Astrocyte of the spinal cord (primary cell): ENCODE measurements at regions not wholly inside any gene's neighbourhood (a gene's known extent, or its start where the extent isn't known, plus 50 kb on each side); places are given as distances from the start of the nearest gene placed in this dataset.

ENCODE experiments used
- DNase-seq: peaks from one replicate; pipeline ENCODE4 v3.0.0; 2011; ENCODE audit warnings: low read depth, low spot score
- H3K4me3 ChIP-seq: 2 replicates; pipeline ENCODE4 v1.5.1; 2011; ENCODE audit warnings: low read depth, mild to moderate bottlenecking, low read length, moderate library complexity
- in situ Hi-C: cut with HindIII; loops from 2 replicates; pipeline ENCODE4 v1.10.0; 2017; ENCODE audit warnings: low sequenced_read_pairs
- TF ChIP-seq, protein P1 (sequence below): IDR thresholded peaks from 2 replicates; pipeline ENCODE4 v1.5.1; 2012; ENCODE audit warnings: low read depth, mild to moderate bottlenecking, low read length, inconsistent platforms

DNA sequence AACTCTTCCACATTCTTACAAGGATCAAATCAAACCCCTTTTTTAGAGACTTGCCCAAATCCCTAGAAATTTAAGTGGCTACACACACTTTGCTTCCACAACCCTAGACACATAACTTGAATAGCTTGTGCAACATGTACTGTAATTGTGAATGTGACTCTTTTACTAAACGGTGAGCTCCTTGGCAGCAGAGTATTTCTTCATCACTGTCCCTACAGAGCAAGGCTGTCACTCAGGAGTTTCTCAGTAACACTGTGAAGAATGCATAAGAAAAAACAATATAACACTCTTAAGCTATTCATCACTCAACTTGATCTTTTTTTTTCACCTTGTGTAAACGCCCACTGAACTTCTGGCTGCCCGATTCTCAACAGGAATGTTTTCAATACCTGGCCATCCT lies 53.8 kb upstream of the ADAMTS18 start:
- TF ChIP-seq, protein P1, sequence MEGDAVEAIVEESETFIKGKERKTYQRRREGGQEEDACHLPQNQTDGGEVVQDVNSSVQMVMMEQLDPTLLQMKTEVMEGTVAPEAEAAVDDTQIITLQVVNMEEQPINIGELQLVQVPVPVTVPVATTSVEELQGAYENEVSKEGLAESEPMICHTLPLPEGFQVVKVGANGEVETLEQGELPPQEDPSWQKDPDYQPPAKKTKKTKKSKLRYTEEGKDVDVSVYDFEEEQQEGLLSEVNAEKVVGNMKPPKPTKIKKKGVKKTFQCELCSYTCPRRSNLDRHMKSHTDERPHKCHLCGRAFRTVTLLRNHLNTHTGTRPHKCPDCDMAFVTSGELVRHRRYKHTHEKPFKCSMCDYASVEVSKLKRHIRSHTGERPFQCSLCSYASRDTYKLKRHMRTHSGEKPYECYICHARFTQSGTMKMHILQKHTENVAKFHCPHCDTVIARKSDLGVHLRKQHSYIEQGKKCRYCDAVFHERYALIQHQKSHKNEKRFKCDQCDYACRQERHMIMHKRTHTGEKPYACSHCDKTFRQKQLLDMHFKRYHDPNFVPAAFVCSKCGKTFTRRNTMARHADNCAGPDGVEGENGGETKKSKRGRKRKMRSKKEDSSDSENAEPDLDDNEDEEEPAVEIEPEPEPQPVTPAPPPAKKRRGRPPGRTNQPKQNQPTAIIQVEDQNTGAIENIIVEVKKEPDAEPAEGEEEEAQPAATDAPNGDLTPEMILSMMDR, result no peak
- H3K4me3 ChIP-seq, result no peak overlapping the region
- DNase-seq, result no peak
- in situ Hi-C loops, result no loop called here

DNA sequence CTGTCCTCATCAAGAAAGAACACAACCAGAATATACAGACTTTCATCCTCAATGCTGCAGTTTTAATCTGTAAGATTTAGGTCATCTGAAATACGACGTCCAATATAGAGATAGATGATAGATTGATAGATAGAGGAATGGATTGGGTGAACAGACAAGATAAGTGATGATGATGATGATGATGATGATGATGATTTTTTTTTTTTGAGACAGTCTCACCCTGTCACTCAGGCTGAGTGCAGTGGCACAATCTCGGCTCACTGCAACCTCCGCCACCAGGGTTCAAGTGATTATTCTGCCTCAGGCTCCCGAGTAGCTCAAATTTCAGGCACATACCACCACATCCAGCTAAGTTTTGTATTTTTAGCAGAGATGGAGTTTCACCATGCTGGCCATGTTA lies 56.3 kb upstream of the ADAMTS18 start:
- in situ Hi-C loops, result no loop called here
- TF ChIP-seq, protein P1, result no peak
- no peak for DNase-seq
- H3K4me3 ChIP-seq, result no peak overlapping the region

DNA sequence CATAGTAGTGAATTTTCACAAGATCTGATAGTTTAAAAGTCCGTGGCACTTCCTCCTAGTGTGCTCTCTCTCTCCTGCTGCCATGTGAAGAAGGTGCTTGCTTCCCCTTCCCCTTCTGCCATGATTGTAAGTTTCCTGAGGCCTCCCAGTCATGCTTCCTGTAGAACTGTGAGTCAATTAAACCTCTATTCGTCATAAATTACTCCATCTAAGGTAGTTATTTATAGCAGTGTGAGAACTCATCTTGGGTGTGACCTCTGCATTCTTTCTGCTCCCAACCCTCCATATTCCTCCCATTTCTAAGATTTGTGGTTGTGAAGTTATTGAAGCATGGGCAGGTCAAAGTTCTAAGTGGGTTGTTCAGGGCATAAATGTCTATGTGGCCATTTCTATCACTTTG lies 62.1 kb upstream of the ADAMTS18 start:
- in situ Hi-C loops, result no loop called here

DNA sequence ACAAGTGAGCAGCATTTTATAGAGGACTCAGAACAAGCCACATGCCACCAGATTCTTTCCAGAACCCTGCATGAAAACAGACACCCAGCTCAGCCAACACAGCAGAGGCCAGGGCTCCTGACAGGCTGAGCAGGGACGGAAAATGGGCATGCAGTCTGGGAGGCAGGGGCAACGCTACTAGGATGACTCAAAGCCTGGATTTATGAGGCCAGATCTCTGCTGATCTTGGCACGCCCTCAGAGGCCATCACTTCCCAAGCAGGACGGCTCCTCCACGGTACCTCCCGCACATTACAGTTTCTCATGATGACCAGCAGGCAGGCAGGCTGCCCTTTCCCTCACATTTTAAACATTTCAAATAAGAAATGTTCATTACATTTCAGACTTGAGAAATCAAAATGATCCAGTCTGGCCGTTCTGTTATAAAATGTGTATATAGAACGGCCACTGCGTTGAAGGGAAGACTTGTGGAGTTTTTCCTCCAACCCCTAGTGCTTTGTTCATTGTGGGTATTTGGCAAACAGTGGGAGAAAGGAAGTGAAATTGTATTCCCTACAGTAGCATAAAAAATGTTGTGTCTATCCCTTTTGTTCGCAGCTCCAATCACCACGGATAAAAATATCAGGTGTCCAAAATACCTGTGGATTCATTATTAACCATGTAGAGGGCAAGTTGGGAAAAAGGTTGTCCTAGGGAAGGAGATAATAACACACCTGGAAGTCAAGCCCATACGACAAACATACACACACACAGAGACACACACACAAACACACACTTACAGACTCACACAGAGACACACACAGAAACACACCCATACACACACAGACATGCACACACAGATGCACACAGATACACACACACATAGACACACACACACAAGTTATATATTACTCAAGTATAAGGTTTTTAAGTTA lies 64.8 kb upstream of the ADAMTS18 start:
- in situ Hi-C loops, result no loop called here
- TF ChIP-seq, protein P1, result no peak
- peak; percentile 81 for DNase-seq
- H3K4me3 ChIP-seq, result no peak overlapping the region

More for the DNA sequence above, 62.1 kb upstream of the ADAMTS18 start:
- no peak overlapping the region for H3K4me3 ChIP-seq
- TF ChIP-seq, protein P1, result no peak
- DNase-seq, result no peak

DNA sequence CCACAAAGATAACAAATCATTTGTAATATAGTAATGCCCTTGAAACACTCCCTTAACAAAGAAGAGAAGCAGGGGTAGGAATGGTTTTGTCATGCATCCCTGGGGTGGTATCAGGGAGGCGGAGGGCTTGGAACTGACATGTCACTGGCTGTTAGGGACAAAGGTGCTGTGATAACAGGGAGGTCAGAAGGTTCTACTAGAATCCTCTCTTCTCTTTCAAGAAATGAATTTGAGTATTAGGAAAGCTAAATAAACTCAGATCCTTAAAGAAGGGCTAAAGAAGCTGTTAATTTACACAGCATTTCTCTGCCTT lies 65.4 kb upstream of the ADAMTS18 start:
- in situ Hi-C loops, result no loop called here
- no peak overlapping the region for H3K4me3 ChIP-seq
- DNase-seq, result no peak
- TF ChIP-seq, protein P1, result no peak

DNA sequence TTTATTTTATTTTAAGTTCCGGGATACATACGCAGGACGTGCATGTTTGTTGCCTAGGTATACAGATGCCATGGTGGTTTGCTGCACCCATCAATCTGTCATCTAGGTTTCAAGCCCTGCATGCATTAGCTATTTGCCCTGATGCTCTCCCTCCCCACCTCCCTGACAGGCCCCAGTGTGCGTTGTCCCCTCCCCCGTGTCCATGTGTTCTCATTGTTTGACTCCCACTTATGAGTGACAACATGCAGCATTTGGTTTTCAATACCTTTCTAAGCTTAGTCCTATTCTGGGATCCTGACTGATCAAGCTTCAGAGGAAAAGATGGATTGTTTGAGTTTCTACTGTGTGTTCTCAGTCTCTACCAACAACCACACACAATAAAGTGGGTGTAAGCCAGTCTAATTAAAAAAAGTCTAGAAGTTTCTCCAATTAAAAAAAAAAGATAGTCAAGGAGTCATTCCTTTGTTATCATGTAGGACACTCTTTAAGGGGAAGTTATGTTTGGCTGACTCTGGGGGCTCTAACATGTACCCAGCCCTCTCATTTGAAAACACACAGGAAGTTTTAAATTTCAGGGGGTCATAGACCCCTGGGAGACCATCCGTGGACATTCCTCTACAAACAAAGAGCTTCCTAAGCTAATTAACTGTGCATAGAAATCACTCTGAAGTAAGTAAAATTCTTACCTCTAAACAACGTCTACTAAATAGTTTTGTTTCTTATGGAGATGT lies 66.3 kb upstream of the ADAMTS18 start:
- TF ChIP-seq, protein P1, result no peak

More for the DNA sequence above, 66.3 kb upstream of the ADAMTS18 start:
- no peak for DNase-seq
- no peak overlapping the region for H3K4me3 ChIP-seq
- in situ Hi-C loops, result no loop called here
